Esophagus muscularis mucosa (tissue), 4 donors: ENCODE measurements at regions not wholly inside any gene's neighbourhood (a gene's known extent, or its start where the extent isn't known, plus 50 kb on each side); places are given as distances from the start of the nearest gene placed in this dataset.

Experiments
- EP300 ChIP-seq: sonication (generic); formaldehyde crosslinking; IDR thresholded peaks from one replicate; pipeline ENCODE4 v1.6.1; 2017; ENCODE audit warnings: antibody characterized with exemption
- POLR2A ChIP-seq: fragments of 450-650 bp; IDR thresholded peaks from one replicate; pipeline ENCODE4 v1.6.1; 2017; ENCODE audit warnings: antibody characterized with exemption, moderate library complexity, mild to moderate bottlenecking, low read depth
- POLR2AphosphoS5 ChIP-seq, 2 donors: sonication (generic); formaldehyde crosslinking; IDR thresholded peaks; one replicate each; pipeline ENCODE4 v1.6.1; 2017; ENCODE audit warnings: antibody characterized with exemption in 2 of 2
- TF ChIP-seq, protein P1 (sequence below), 3 experiments: fragments of 200-600 bp in 2 of 3; fragments of 450-650 bp in 1 of 3; sonication (generic) in 2 of 3; IDR thresholded peaks; one replicate each; pipeline ENCODE4 v1.5.1; 2017 to 2019; ENCODE audit warnings: antibody characterized with exemption in 3 of 3, mild to moderate bottlenecking in 2 of 3, moderate library complexity in 1 of 3

DNA sequence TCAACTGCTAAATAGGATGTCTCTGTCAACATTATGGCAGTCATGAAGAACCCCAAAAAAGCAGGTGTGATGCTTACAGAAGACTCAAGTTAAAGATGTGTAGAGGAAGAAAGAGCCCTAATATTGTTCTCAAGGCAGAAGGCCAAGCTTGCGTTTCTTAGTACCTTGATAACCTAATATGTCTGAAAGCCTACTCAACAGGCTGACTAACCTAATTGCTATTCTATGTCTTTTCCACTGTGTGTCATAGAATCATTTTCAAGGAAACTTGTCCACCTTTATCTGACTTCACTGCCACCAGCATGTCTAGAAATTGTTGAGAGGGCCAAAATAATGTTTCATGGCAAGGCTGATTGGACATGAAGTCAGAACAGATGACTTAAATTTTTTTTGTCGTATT, 373.2 kb downstream of the BTG1 start:
- TF ChIP-seq POLR2A: no peak
- TF ChIP-seq, protein P1, sequence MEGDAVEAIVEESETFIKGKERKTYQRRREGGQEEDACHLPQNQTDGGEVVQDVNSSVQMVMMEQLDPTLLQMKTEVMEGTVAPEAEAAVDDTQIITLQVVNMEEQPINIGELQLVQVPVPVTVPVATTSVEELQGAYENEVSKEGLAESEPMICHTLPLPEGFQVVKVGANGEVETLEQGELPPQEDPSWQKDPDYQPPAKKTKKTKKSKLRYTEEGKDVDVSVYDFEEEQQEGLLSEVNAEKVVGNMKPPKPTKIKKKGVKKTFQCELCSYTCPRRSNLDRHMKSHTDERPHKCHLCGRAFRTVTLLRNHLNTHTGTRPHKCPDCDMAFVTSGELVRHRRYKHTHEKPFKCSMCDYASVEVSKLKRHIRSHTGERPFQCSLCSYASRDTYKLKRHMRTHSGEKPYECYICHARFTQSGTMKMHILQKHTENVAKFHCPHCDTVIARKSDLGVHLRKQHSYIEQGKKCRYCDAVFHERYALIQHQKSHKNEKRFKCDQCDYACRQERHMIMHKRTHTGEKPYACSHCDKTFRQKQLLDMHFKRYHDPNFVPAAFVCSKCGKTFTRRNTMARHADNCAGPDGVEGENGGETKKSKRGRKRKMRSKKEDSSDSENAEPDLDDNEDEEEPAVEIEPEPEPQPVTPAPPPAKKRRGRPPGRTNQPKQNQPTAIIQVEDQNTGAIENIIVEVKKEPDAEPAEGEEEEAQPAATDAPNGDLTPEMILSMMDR (IDR thresholded peaks at IDR 0.05): no peak
- TF ChIP-seq EP300: no peak
- TF ChIP-seq POLR2AphosphoS5 (IDR thresholded peaks at IDR 0.05): no peak
